ENCODE measurements at regions not wholly inside any gene's neighbourhood (a gene's known extent, or its start where the extent isn't known, plus 50 kb on each side); places are given as distances from the start of the nearest gene placed in this dataset.

GRCh38 chr22:49216579-49216978, 611.1 kb downstream of the BRD1 start:
- no peak for DNase-seq (ENCODE audit: low read depth, low spot score)

GRCh38 chr22:49215840-49216239, 611.8 kb downstream of the BRD1 start:
- DNase-seq (ENCODE audit: low read depth, low spot score) = no peak

GRCh38 chr22:49214976-49215375, 612.7 kb downstream of the BRD1 start:
- no peak for DNase-seq (ENCODE audit: low read depth, low spot score)

- DNase-seq (ENCODE audit: low read depth, low spot score) = no peak
Observed at GRCh38 chr22:49213731-49214352, 613.8 kb downstream of the BRD1 start.

- no peak for DNase-seq (ENCODE audit: low read depth, low spot score)
Observed at GRCh38 chr22:49212466-49212865, 615.2 kb downstream of the BRD1 start.

GRCh38 chr22:49212002-49212401, 615.7 kb downstream of the BRD1 start:
- DNase-seq (ENCODE audit: low read depth, low spot score) = no peak

GRCh38 chr22:49211176-49211575, 616.5 kb downstream of the BRD1 start:
- no peak for DNase-seq (ENCODE audit: low read depth, low spot score)

GRCh38 chr22:49210606-49211005, 617.1 kb downstream of the BRD1 start:
- no peak for DNase-seq (ENCODE audit: low read depth, low spot score)

- no peak for DNase-seq (ENCODE audit: low read depth, low spot score)
Observed at GRCh38 chr22:49209452-49210195, 618.0 kb downstream of the BRD1 start.

- no peak for DNase-seq (ENCODE audit: low read depth, low spot score)
Observed at GRCh38 chr22:49208768-49209252, 618.9 kb downstream of the BRD1 start.

- DNase-seq (ENCODE audit: low read depth, low spot score) = no peak
Observed at GRCh38 chr22:49208004-49208402, 619.7 kb downstream of the BRD1 start.

GRCh38 chr22:49207008-49208003, 620.4 kb downstream of the BRD1 start:
- DNase-seq (ENCODE audit: low read depth, low spot score) = no peak

- DNase-seq (ENCODE audit: low read depth, low spot score) = no peak
Observed at GRCh38 chr22:49206281-49206680, 621.4 kb downstream of the BRD1 start.

- DNase-seq (ENCODE audit: low read depth, low spot score) = no peak
Observed at GRCh38 chr22:49205483-49205800, 622.2 kb downstream of the BRD1 start.

GRCh38 chr22:49204599-49205482, 622.8 kb downstream of the BRD1 start:
- DNase-seq (ENCODE audit: low read depth, low spot score) = no peak

GRCh38 chr22:49203859-49204598, 623.6 kb downstream of the BRD1 start:
- no peak for DNase-seq (ENCODE audit: low read depth, low spot score)

- no peak for DNase-seq (ENCODE audit: low read depth, low spot score)
Observed at GRCh38 chr22:49203091-49203858, 624.4 kb downstream of the BRD1 start.

- no peak for DNase-seq (ENCODE audit: low read depth, low spot score)
Observed at GRCh38 chr22:49202226-49202625, 625.4 kb downstream of the BRD1 start.

GRCh38 chr22:49201046-49201970, 626.4 kb downstream of the BRD1 start:
- DNase-seq (ENCODE audit: low read depth, low spot score) = no peak
